HL-60 (cell line): ENCODE measurements at regions not wholly inside any gene's neighbourhood (a gene's known extent, or its start where the extent isn't known, plus 50 kb on each side); places are given as distances from the start of the nearest gene placed in this dataset.

Experiments used
- POLR2AphosphoS5 ChIP-seq: IDR thresholded peaks from 2 replicates; pipeline ENCODE4 v1.6.1; 2012; ENCODE audit warnings: low read depth
- TF ChIP-seq, protein P1 (sequence below): IDR thresholded peaks from one replicate; pipeline ENCODE4 v1.5.1; 2011; ENCODE audit warnings: low read length, control low read depth, inconsistent platforms; ENCODE audit not compliant: insufficient read depth

DNA sequence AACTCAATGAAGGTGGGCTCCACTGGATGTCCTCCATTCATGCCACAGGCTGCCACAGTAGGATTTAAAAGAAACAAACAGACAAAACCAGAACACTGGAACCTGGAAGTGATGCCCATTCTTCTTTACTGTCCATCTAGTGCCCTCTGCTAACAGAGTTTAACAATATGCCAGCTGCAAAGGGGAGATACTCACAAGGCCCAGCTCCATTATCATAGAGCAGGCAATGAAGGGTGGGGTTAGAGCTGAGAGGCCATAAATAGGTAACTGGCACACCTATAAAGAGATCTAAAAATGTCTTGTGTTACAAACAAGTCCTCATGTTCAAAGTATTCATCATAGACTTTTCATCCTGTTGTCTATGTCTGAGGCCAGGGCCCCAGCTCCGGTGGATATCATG, 75.6 kb downstream of the SOD2 start:
- TF ChIP-seq, protein P1, sequence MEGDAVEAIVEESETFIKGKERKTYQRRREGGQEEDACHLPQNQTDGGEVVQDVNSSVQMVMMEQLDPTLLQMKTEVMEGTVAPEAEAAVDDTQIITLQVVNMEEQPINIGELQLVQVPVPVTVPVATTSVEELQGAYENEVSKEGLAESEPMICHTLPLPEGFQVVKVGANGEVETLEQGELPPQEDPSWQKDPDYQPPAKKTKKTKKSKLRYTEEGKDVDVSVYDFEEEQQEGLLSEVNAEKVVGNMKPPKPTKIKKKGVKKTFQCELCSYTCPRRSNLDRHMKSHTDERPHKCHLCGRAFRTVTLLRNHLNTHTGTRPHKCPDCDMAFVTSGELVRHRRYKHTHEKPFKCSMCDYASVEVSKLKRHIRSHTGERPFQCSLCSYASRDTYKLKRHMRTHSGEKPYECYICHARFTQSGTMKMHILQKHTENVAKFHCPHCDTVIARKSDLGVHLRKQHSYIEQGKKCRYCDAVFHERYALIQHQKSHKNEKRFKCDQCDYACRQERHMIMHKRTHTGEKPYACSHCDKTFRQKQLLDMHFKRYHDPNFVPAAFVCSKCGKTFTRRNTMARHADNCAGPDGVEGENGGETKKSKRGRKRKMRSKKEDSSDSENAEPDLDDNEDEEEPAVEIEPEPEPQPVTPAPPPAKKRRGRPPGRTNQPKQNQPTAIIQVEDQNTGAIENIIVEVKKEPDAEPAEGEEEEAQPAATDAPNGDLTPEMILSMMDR = no peak
- TF ChIP-seq POLR2AphosphoS5 = no peak
